OCI-LY7 (cell line): ENCODE measurements at regions not wholly inside any gene's neighbourhood (a gene's known extent, or its start where the extent isn't known, plus 50 kb on each side); places are given as distances from the start of the nearest gene placed in this dataset.

ENCODE experiments used
- BruUV-seq: library from RNA; stranded (reverse); fragments of 400-500 nt; replicated peaks from 2 replicates; lab custom pipeline; 2021; lab: Mats Ljungman, UMichigan
- CTCF ChIA-PET: fragments of 300-600 bp; sonication (Branson Sonifier 250); formaldehyde crosslinking; loops from one replicate; lab custom pipeline; 2022; ENCODE audit warnings: antibody characterized with exemption; ENCODE audit not compliant: unreplicated experiment; lab: Charles Lee
- POLR2A ChIA-PET: fragments of 300-600 bp; sonication (Branson Sonifier 250); formaldehyde crosslinking; loops from one replicate; lab custom pipeline; 2022; ENCODE audit warnings: antibody characterized with exemption; lab: Charles Lee
- DNase-seq: peaks from one replicate; pipeline ENCODE4 v3.0.0-alpha.2; 2015; ENCODE audit warnings: low spot score
- H2AFZ ChIP-seq: fragments of 200-600 bp; sonication (generic), shearing (Covaris generic); 2 replicates; pipeline ENCODE4 v1.6.1; 2014; ENCODE audit warnings: mild to moderate bottlenecking, antibody characterized with exemption, low read length, moderate library complexity
- H3K27ac ChIP-seq: fragments of 200-600 bp; sonication (generic); 2 replicates; pipeline ENCODE4 v1.5.1; 2014; ENCODE audit warnings: mixed run types, low read depth, mild to moderate bottlenecking, moderate library complexity, low read length, inconsistent platforms; ENCODE audit not compliant: poor library complexity, severe bottlenecking
- H3K36me3 ChIP-seq: fragments of 200-600 bp; sonication (generic); 2 replicates; pipeline ENCODE4 v1.6.1; 2014; ENCODE audit warnings: mild to moderate bottlenecking, antibody characterized with exemption, low read length, moderate library complexity, mixed read lengths; ENCODE audit not compliant: insufficient read depth
- H3K4me1 ChIP-seq: fragments of 200-600 bp; sonication (generic); 2 replicates; pipeline ENCODE4 v1.5.1; 2014; ENCODE audit warnings: mild to moderate bottlenecking, low read length; ENCODE audit not compliant: insufficient read depth, poor library complexity, severe bottlenecking
- H3K4me2 ChIP-seq: fragments of 200-600 bp; sonication (generic); 2 replicates; pipeline ENCODE4 v1.6.1; 2014; ENCODE audit warnings: mild to moderate bottlenecking, low read length
- H3K4me3 ChIP-seq: fragments of 200-600 bp; sonication (generic); 2 replicates; pipeline ENCODE4 v1.5.1; 2014; ENCODE audit warnings: mild to moderate bottlenecking, low read depth, low read length; ENCODE audit not compliant: poor library complexity, severe bottlenecking
- H3K79me2 ChIP-seq: fragments of 200-600 bp; sonication (generic); 2 replicates; pipeline ENCODE4 v1.6.1; 2016; ENCODE audit warnings: low read depth, mild to moderate bottlenecking, low read length, moderate library complexity, mixed read lengths; ENCODE audit not compliant: insufficient read depth
- H3K9me2 ChIP-seq: fragments of 200-600 bp; sonication (generic); 2 replicates; pipeline ENCODE4 v1.6.1; 2016; ENCODE audit warnings: mild to moderate bottlenecking, low read length, mixed read lengths; ENCODE audit not compliant: insufficient read depth
- H3K9me3 ChIP-seq: fragments of 200-600 bp; sonication (generic); 2 replicates; pipeline ENCODE4 v1.6.1; 2014; ENCODE audit warnings: mild to moderate bottlenecking, mixed run types, low read length, mixed read lengths
- H4K20me1 ChIP-seq: fragments of 200-600 bp; sonication (generic); 2 replicates; pipeline ENCODE4 v1.6.1; 2014; ENCODE audit warnings: mild to moderate bottlenecking, antibody characterized with exemption, low read length, moderate library complexity, mixed read lengths; ENCODE audit not compliant: insufficient read depth
- EZH2phosphoT487 ChIP-seq: fragments of 200-600 bp; sonication (generic); IDR thresholded peaks from 2 replicates; pipeline ENCODE4 v1.6.1; 2018; ENCODE audit warnings: low read depth, borderline replicate concordance, mild to moderate bottlenecking, mixed run types, antibody characterized with exemption, low read length, moderate library complexity, mixed read lengths
- intact Hi-C: fragments of 100-400 bp; cut with micrococcal nuclease; formaldehyde crosslinking; loops from one replicate; pipeline ENCODE4 v1.10.0; 2022; ENCODE audit not compliant: unreplicated experiment
- TF ChIP-seq, protein P1 (sequence below): fragments of 200-600 bp; sonication (generic); conservative IDR thresholded peaks from 2 replicates; pipeline ENCODE4 v1.5.1; 2014; ENCODE audit warnings: mild to moderate bottlenecking, antibody characterized with exemption, low read length, moderate library complexity, mixed read lengths

DNA sequence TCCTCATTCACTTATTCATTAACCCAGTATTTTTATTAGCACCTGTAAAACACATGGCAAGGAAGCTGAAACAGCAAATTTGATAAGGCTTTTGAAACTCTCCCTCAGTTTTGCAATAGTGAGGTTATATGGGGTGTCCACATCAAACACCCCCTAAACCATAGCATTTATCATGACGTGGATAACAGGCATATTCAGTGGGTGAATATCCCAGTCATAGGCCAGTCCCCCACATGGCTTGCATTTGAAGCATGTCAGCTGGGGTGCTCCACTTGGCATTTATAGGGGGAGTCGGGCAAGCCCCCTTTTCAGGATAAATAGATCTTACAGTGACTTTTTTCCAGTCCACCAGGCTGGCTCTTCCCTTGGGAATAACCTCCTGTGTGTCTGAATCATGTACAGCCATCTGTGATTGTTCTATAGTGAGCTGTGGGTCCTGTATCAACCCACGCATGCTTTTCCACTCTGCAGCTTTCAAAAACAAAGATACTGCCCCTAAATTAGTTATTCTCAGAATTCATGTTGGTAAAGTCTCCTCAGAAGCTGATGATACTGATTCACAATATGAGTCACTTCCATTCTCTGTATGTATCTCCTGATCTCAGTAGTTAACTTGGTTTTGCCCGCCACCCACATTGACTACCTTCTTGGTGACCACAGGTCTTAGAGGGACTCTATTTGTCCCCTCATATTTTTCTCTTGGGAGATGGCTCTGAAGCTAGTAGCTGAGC is 84.4 kb upstream of the SPIN1 start:
- intact Hi-C loops, result no loop called here
- TF ChIP-seq, protein P1, sequence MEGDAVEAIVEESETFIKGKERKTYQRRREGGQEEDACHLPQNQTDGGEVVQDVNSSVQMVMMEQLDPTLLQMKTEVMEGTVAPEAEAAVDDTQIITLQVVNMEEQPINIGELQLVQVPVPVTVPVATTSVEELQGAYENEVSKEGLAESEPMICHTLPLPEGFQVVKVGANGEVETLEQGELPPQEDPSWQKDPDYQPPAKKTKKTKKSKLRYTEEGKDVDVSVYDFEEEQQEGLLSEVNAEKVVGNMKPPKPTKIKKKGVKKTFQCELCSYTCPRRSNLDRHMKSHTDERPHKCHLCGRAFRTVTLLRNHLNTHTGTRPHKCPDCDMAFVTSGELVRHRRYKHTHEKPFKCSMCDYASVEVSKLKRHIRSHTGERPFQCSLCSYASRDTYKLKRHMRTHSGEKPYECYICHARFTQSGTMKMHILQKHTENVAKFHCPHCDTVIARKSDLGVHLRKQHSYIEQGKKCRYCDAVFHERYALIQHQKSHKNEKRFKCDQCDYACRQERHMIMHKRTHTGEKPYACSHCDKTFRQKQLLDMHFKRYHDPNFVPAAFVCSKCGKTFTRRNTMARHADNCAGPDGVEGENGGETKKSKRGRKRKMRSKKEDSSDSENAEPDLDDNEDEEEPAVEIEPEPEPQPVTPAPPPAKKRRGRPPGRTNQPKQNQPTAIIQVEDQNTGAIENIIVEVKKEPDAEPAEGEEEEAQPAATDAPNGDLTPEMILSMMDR, result no peak
- no peak for TF ChIP-seq EZH2phosphoT487
- POLR2A ChIA-PET, result interaction anchor here (0.5 to 0.6 kb wide), 2 partner anchors 29 to 49 kb away, joined by 3 to 6 read pairs; no protein-coding TSS in a partner anchor
- H2AFZ ChIP-seq, result no peak overlapping the region
- no peaks in the 10 kb centered on the region for H4K20me1 ChIP-seq
- BruUV-seq, result no TSS peak
- no peak overlapping the region for H3K4me3 ChIP-seq
- H3K36me3 ChIP-seq, result no peaks in the 10 kb centered on the region
- no peaks in the 10 kb centered on the region for H3K9me2 ChIP-seq
- no peaks in the 10 kb centered on the region for H3K79me2 ChIP-seq
- DNase-seq, result no peak
- no peaks in the 10 kb centered on the region for H3K4me1 ChIP-seq
- CTCF ChIA-PET, result no interaction called here
- H3K4me2 ChIP-seq, result no peak overlapping the region
- no peaks in the 10 kb centered on the region for H3K9me3 ChIP-seq
- H3K27ac ChIP-seq, result no peak overlapping the region

DNA sequence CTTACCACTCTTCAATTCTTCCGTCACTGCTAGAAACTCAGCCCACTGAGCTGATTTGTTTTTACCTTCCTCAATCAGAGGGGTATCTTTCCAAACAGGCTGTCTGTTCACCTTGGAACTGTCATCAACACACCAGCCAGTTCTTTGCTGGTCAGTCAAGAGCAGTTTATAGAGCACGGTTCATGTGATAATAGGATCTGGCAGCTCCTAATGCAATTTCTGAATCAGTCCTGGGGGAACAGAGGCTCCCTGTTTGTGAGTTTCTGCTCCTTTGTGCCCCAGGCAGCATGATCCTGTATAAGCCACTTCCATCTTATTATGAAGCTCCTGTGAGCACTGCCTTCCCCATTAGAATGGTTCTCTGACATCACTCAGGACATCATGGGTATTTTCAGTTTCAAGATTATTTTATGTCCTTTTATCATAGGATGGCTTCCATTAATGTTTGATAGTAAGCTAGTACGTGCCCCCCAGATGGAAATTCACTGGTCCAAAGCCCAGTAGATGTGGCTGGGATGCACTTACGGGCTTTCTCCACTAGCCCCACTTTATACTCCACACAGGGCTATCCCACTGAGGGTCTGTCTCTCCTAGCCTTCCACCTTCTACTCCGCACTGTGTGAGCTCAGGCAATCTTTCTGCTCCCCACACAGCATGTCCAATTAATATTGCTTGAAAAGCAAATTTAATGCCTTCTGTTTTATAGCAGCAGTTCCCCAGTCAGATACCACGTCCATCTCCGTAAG is 85.5 kb upstream of the SPIN1 start:
- H3K4me3 ChIP-seq, result no peak overlapping the region
- TF ChIP-seq EZH2phosphoT487, result no peak
- TF ChIP-seq, protein P1, result no peak
- no peaks in the 10 kb centered on the region for H4K20me1 ChIP-seq
- H3K36me3 ChIP-seq, result no peaks in the 10 kb centered on the region
- H2AFZ ChIP-seq, result no peak overlapping the region
- H3K4me2 ChIP-seq, result no peak overlapping the region
- intact Hi-C loops, result no loop called here
- no peaks in the 10 kb centered on the region for H3K4me1 ChIP-seq
- H3K79me2 ChIP-seq, result no peaks in the 10 kb centered on the region
- CTCF ChIA-PET, result no interaction called here
- H3K9me3 ChIP-seq, result no peaks in the 10 kb centered on the region
- no peak for DNase-seq
- H3K9me2 ChIP-seq, result no peaks in the 10 kb centered on the region
- H3K27ac ChIP-seq, result no peak overlapping the region
- no TSS peak for BruUV-seq
- POLR2A ChIA-PET, result no interaction called here

- intact Hi-C loops, result no loop called here
- H3K4me1 ChIP-seq, result no peaks in the 10 kb centered on the region
- ChIA-PET POLR2A (no interaction called here), CTCF (no interaction called here)
- no peaks in the 10 kb centered on the region for H4K20me1 ChIP-seq
- BruUV-seq, result no TSS peak
- H3K9me2 ChIP-seq, result no peaks in the 10 kb centered on the region
- H3K36me3 ChIP-seq, result no peaks in the 10 kb centered on the region
- no peaks in the 10 kb centered on the region for H3K9me3 ChIP-seq
- no peak for DNase-seq
- no peak overlapping the region for H3K27ac ChIP-seq
- TF ChIP-seq, protein P1, result no peak
- no peak for TF ChIP-seq EZH2phosphoT487
- H3K4me3 ChIP-seq, result no peak overlapping the region
- H3K4me2 ChIP-seq, result no peak overlapping the region
- no peaks in the 10 kb centered on the region for H3K79me2 ChIP-seq
- H2AFZ ChIP-seq, result no peak overlapping the region
Observed at GRCh38 chr9:88300556-88300955, 87.7 kb upstream of the SPIN1 start.
